ENCODE measurements at regions not wholly inside any gene's neighbourhood (a gene's known extent, or its start where the extent isn't known, plus 50 kb on each side); places are given as distances from the start of the nearest gene placed in this dataset.

- no peak for ATAC-seq
- Histone ChIP-seq H3K9ac (ENCODE audit: low read length) (no peak overlapping the region), H4K20me1 (ENCODE audit: low read length) (no peaks in the 10 kb centered on the region), H3K27ac (ENCODE audit: low read length) (no peak overlapping the region), H3K36me3 (ENCODE audit: low read depth, low read length) (no peaks in the 10 kb centered on the region), H3F3A (ENCODE audit: low read length, unreplicated experiment) (no peaks in the 10 kb centered on the region), H3K4me3 (ENCODE audit: low read length) (no peak overlapping the region), H3K27me3 (ENCODE audit: low read length) (no peaks in the 10 kb centered on the region), H3K9me2 (replicated peaks; ENCODE audit: low read length) (no peaks in the 10 kb centered on the region), H2AFZ (ENCODE audit: low read length) (no peak overlapping the region), H3K4me1 (ENCODE audit: insufficient read depth, low read length) (no peaks in the 10 kb centered on the region), H3K4me2 (ENCODE audit: low read length) (no peak overlapping the region), H3K9me3 (ENCODE audit: low read length) (no peaks in the 10 kb centered on the region), H3K79me2 (ENCODE audit: low read length) (no peaks in the 10 kb centered on the region)
- POLR2A ChIA-PET (ENCODE audit: unreplicated experiment), result no interaction called here
- BruUV-seq (replicated peaks), result no TSS peak
- DNase-seq, result peak; percentile 7
- TF ChIP-seq CTCF (conservative IDR thresholded peaks at IDR 0.05; ENCODE audit: low read depth, low read length) (no peak), EZH2phosphoT487 (IDR thresholded peaks at IDR 0.05; ENCODE audit: borderline replicate concordance, low read length) (no peak), EZH2 (IDR thresholded peaks at IDR 0.05; ENCODE audit: low read length, unreplicated experiment) (no peak)
- intact Hi-C loops (cut with micrococcal nuclease), result no loop called here
- CTCF ChIA-PET, result no interaction called here
Measured at GRCh38 chr4:31620476-31620875, 900.3 kb downstream of the PCDH7 start.

- TF ChIP-seq CTCF (conservative IDR thresholded peaks at IDR 0.05; ENCODE audit: low read depth, low read length), result no peak
- no peak for TF ChIP-seq EZH2phosphoT487 (IDR thresholded peaks at IDR 0.05; ENCODE audit: borderline replicate concordance, low read length)
- no peak for TF ChIP-seq EZH2 (IDR thresholded peaks at IDR 0.05; ENCODE audit: low read length, unreplicated experiment)
- POLR2A ChIA-PET (ENCODE audit: unreplicated experiment), result no interaction called here
- Histone ChIP-seq H3K4me3 (ENCODE audit: low read length) (no peak overlapping the region), H3K4me1 (ENCODE audit: insufficient read depth, low read length) (peaks cover 4% of the 10 kb centered on the region; the same call in 1 of the 2 replicates), H3K4me2 (ENCODE audit: low read length) (no peak overlapping the region), H2AFZ (ENCODE audit: low read length) (no peak overlapping the region), H4K20me1 (ENCODE audit: low read length) (no peaks in the 10 kb centered on the region), H3K27me3 (ENCODE audit: low read length) (no peaks in the 10 kb centered on the region), H3K9me2 (replicated peaks; ENCODE audit: low read length) (no peaks in the 10 kb centered on the region), H3K9ac (ENCODE audit: low read length) (no peak overlapping the region), H3K9me3 (ENCODE audit: low read length) (no peaks in the 10 kb centered on the region), H3F3A (ENCODE audit: low read length, unreplicated experiment) (no peaks in the 10 kb centered on the region), H3K27ac (ENCODE audit: low read length) (no peak overlapping the region), H3K79me2 (ENCODE audit: low read length) (no peaks in the 10 kb centered on the region), H3K36me3 (ENCODE audit: low read depth, low read length) (no peaks in the 10 kb centered on the region)
- CTCF ChIA-PET, result no interaction called here
- intact Hi-C loops (cut with micrococcal nuclease), result no loop called here
- DNase-seq (no peak), ATAC-seq (no peak)
- no TSS peak for BruUV-seq (replicated peaks)
Measured at GRCh38 chr4:31645236-31645635, 925.1 kb downstream of the PCDH7 start.

- no peaks in the 10 kb centered on the region for H3K9me3 ChIP-seq (ENCODE audit: low read length)
- no peak overlapping the region for H3K9ac ChIP-seq (ENCODE audit: low read length)
- H4K20me1 ChIP-seq (ENCODE audit: low read length), result no peaks in the 10 kb centered on the region
- H3K4me2 ChIP-seq (ENCODE audit: low read length), result no peak overlapping the region
- H3F3A ChIP-seq (ENCODE audit: low read length, unreplicated experiment), result no peaks in the 10 kb centered on the region
- TF ChIP-seq EZH2phosphoT487 (IDR thresholded peaks at IDR 0.05; ENCODE audit: borderline replicate concordance, low read length), result no peak
- H3K4me1 ChIP-seq (ENCODE audit: insufficient read depth, low read length), result peaks cover 4% of the 10 kb centered on the region; the same call in 1 of the 2 replicates
- no peaks in the 10 kb centered on the region for H3K9me2 ChIP-seq (replicated peaks; ENCODE audit: low read length)
- ChIA-PET POLR2A (ENCODE audit: unreplicated experiment) (no interaction called here), CTCF (no interaction called here)
- H3K27ac ChIP-seq (ENCODE audit: low read length), result no peak overlapping the region
- no TSS peak for BruUV-seq (replicated peaks)
- intact Hi-C loops (cut with micrococcal nuclease), result no loop called here
- H3K36me3 ChIP-seq (ENCODE audit: low read depth, low read length), result no peaks in the 10 kb centered on the region
- no peak overlapping the region for H3K4me3 ChIP-seq (ENCODE audit: low read length)
- ATAC-seq, result peak; percentile 33
- no peak overlapping the region for H2AFZ ChIP-seq (ENCODE audit: low read length)
- H3K79me2 ChIP-seq (ENCODE audit: low read length), result no peaks in the 10 kb centered on the region
- peak; percentile 32 for DNase-seq
- no peaks in the 10 kb centered on the region for H3K27me3 ChIP-seq (ENCODE audit: low read length)
Measured at GRCh38 chr4:31647786-31648185, 927.6 kb downstream of the PCDH7 start.
